SU-DHL-6 (cell line): ENCODE measurements at regions not wholly inside any gene's neighbourhood (a gene's known extent, or its start where the extent isn't known, plus 50 kb on each side); places are given as distances from the start of the nearest gene placed in this dataset.

Source experiments
- CTCF ChIP-seq: fragments of 200-600 bp; sonication (generic); IDR thresholded peaks from one replicate; pipeline ENCODE4 v1.5.1; 2017; ENCODE audit warnings: antibody characterized with exemption, mild to moderate bottlenecking, low read length, moderate library complexity; ENCODE audit not compliant: insufficient read depth, poor library complexity, severe bottlenecking
- EZH2phosphoT487 ChIP-seq: fragments of 200-600 bp; sonication (generic), shearing (Covaris generic); conservative IDR thresholded peaks from 2 replicates; pipeline ENCODE4 v1.6.1; 2018; ENCODE audit warnings: mild to moderate bottlenecking, antibody characterized with exemption, low read length, moderate library complexity, mixed read lengths

- no peak for TF ChIP-seq CTCF
- TF ChIP-seq EZH2phosphoT487 = no peak
Observed at GRCh38 chr7:94330269-94331020, 64.2 kb upstream of the COL1A2 start.
